ENCODE measurements at regions not wholly inside any gene's neighbourhood (a gene's known extent, or its start where the extent isn't known, plus 50 kb on each side); places are given as distances from the start of the nearest gene placed in this dataset.

DNA sequence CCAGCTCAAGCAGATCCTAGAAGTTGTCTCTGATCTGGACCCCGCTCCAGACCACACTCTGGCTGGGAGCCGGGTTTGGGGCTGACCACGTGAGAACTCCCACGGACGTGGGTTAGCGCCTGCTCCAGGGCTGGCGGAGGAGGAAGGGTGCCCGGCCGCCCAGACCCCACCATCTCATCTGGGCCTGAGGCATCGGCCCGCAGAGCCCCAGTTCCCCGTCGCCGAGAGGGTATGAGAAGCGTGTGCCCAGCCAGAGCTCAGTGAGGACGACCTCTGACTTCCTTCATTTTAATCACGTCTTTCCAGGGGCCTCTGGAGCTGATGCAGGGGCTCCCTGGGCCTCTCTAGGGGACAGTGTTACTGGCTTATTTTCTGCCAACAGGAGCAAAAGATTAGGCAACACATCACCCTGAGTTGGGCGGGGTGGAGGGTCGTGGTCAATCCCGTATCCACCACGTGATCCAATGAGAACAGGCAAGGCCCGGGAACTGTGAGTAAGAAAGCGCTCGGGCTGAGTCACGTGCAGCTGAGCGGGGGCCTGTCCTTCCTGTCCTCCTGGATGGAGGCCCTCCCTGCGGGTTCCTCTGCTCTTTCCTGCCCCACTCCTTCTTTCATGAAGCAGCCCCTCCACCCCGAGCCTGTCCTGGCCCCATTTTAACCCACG, 81.1 kb downstream of the SIK1 start:
- TF ChIP-seq POLR2A (IDR thresholded peaks at IDR 0.05; ENCODE audit: low read length), result no peak
- no peak for TF ChIP-seq GATA1 (IDR thresholded peaks at IDR 0.05; ENCODE audit: low read depth, low read length)
